CD4-positive, alpha-beta T cell (primary cell): ENCODE measurements at regions not wholly inside any gene's neighbourhood (a gene's known extent, or its start where the extent isn't known, plus 50 kb on each side); places are given as distances from the start of the nearest gene placed in this dataset.

ENCODE experiments used
- ATAC-seq: fragments of 200-7000 bp; cut with Tn5 transposase; one replicate; pipeline ENCODE4 v1.10.0; 2022; ENCODE audit warnings: mild to moderate bottlenecking; ENCODE audit not compliant: poor library complexity
- CTCF ChIA-PET: fragments of 350-600 bp; sonication (Branson Sonifier 250); formaldehyde crosslinking; loops from one replicate; lab custom pipeline; 2021; ENCODE audit warnings: antibody characterized with exemption, inconsistent platforms; lab: Charles Lee
- POLR2A ChIA-PET: fragments of 350-600 bp; sonication (Branson Sonifier 250); formaldehyde crosslinking; loops from one replicate; lab custom pipeline; 2021; ENCODE audit warnings: antibody characterized with exemption, inconsistent platforms; lab: Charles Lee
- DNase-seq, 14 experiments: peaks; one replicate each; pipeline ENCODE4 v3.0.0-alpha.2; 2013 to 2020; ENCODE audit warnings: mixed read lengths in 2 of 14
- H3K27ac ChIP-seq, 2 donors: one replicate each; pipeline versions ENCODE4 v1.5.1 to v1.7.0; 2013; ENCODE audit warnings: low read length in 2 of 2, low read depth in 1 of 2, mild to moderate bottlenecking in 1 of 2
- H3K27me3 ChIP-seq, 2 experiments: 1 replicate in 1 of 2; 2 replicates in 1 of 2; pipeline versions ENCODE4 v1.6.1 to v1.7.0; 2013; ENCODE audit warnings: low read length in 2 of 2, control low read depth in 1 of 2, mild to moderate bottlenecking in 1 of 2, moderate library complexity in 1 of 2; ENCODE audit not compliant: insufficient read depth in 2 of 2, control insufficient read depth in 1 of 2
- H3K36me3 ChIP-seq: one replicate; pipeline ENCODE4 v1.6.1; 2013; ENCODE audit warnings: low read length, control low read depth; ENCODE audit not compliant: insufficient read depth
- H3K4me1 ChIP-seq: one replicate; pipeline ENCODE4 v1.6.1; 2013; ENCODE audit warnings: low read length, control low read depth; ENCODE audit not compliant: insufficient read depth
- H3K4me3 ChIP-seq: one replicate; pipeline ENCODE4 v1.5.1; 2013; ENCODE audit warnings: mild to moderate bottlenecking, low read length, moderate library complexity
- H3K9me3 ChIP-seq, 2 experiments: 1 replicate in 1 of 2; 2 replicates in 1 of 2; pipeline versions ENCODE4 v1.6.1 to v1.7.0; 2013; ENCODE audit warnings: low read length in 2 of 2, mild to moderate bottlenecking in 2 of 2, control low read depth in 1 of 2, moderate library complexity in 1 of 2; ENCODE audit not compliant: control insufficient read depth in 1 of 2, insufficient read depth in 1 of 2
- H3K27ac Mint-ChIP-seq: one replicate; pipeline ENCODE4 v1.8.0; 2020; ENCODE audit warnings: mixed read lengths
- H3K27me3 Mint-ChIP-seq: one replicate; pipeline ENCODE4 v1.8.0; 2021; ENCODE audit warnings: mixed read lengths
- H3K36me3 Mint-ChIP-seq: one replicate; pipeline ENCODE4 v1.8.0; 2021; ENCODE audit warnings: low read depth, mixed read lengths
- H3K4me1 Mint-ChIP-seq: one replicate; pipeline ENCODE4 v1.8.0; 2021; ENCODE audit warnings: low read depth, mixed read lengths
- H3K4me3 Mint-ChIP-seq: one replicate; pipeline ENCODE4 v1.8.0; 2020; ENCODE audit warnings: mild to moderate bottlenecking, mixed read lengths
- H3K9me3 Mint-ChIP-seq: one replicate; pipeline ENCODE4 v1.8.0; 2020; ENCODE audit warnings: mixed read lengths
- intact Hi-C, 2 experiments: fragments of 100-400 bp; cut with DNase I in 1 of 2; cut with micrococcal nuclease in 1 of 2; formaldehyde crosslinking; loops; one replicate each; pipeline versions ENCODE4 v1.15.1 to v1.9.0; 2023 to 2025; cut with DNase I, micrococcal nuclease
- TF ChIP-seq, protein P1 (sequence below): fragments of 200-600 bp; IDR thresholded peaks from one replicate; pipeline ENCODE4 v1.8.0; 2022; ENCODE audit warnings: antibody characterized with exemption, mild to moderate bottlenecking

- H3K4me1 ChIP-seq = peaks cover 1% of the 10 kb centered on the region
- ATAC-seq = no peak
- peaks cover 0 to 4% of the 10 kb centered on the region in 2 experiments for H3K27me3 ChIP-seq
- ChIA-PET CTCF (no interaction called here), POLR2A (no interaction called here)
- no peak overlapping the region for H3K4me3 ChIP-seq
- TF ChIP-seq, protein P1, sequence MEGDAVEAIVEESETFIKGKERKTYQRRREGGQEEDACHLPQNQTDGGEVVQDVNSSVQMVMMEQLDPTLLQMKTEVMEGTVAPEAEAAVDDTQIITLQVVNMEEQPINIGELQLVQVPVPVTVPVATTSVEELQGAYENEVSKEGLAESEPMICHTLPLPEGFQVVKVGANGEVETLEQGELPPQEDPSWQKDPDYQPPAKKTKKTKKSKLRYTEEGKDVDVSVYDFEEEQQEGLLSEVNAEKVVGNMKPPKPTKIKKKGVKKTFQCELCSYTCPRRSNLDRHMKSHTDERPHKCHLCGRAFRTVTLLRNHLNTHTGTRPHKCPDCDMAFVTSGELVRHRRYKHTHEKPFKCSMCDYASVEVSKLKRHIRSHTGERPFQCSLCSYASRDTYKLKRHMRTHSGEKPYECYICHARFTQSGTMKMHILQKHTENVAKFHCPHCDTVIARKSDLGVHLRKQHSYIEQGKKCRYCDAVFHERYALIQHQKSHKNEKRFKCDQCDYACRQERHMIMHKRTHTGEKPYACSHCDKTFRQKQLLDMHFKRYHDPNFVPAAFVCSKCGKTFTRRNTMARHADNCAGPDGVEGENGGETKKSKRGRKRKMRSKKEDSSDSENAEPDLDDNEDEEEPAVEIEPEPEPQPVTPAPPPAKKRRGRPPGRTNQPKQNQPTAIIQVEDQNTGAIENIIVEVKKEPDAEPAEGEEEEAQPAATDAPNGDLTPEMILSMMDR = no peak
- H3K36me3 Mint-ChIP-seq = no peaks in the 10 kb centered on the region
- H3K4me1 Mint-ChIP-seq = no peaks in the 10 kb centered on the region
- intact Hi-C loops = no loop called here
- H3K9me3 ChIP-seq = peaks cover 0 to 1% of the 10 kb centered on the region in 2 experiments
- H3K36me3 ChIP-seq = no peaks in the 10 kb centered on the region
- H3K9me3 Mint-ChIP-seq = no peaks in the 10 kb centered on the region
- H3K27ac Mint-ChIP-seq = no peak overlapping the region
- no peak overlapping the region for H3K4me3 Mint-ChIP-seq
- H3K27me3 Mint-ChIP-seq = peaks cover 40% of the 10 kb centered on the region
- DNase-seq = peak in 1 of 14 experiments; percentile 15
- no peak overlapping the region for H3K27ac ChIP-seq
Observed at GRCh38 chr22:49310354-49310753, 517.3 kb downstream of the BRD1 start.

GRCh38 chr22:49308300-49308699 lies 519.4 kb downstream of the BRD1 start:
- no peak overlapping the region for H3K27ac ChIP-seq
- Mint-ChIP-seq H3K4me3 (no peak overlapping the region), H3K9me3 (no peaks in the 10 kb centered on the region), H3K27me3 (peaks cover 43% of the 10 kb centered on the region), H3K27ac (no peak overlapping the region), H3K4me1 (no peaks in the 10 kb centered on the region), H3K36me3 (no peaks in the 10 kb centered on the region)
- DNase-seq (peak in 1 of 14 experiments; percentile 10), ATAC-seq (no peak)
- CTCF ChIA-PET = no interaction called here
- no peak overlapping the region for H3K4me3 ChIP-seq
- TF ChIP-seq, protein P1 = no peak
- intact Hi-C loops = loop anchor here in 1 of 2 experiments (5.0 kb wide), 1 partner anchor 419 kb away; no protein-coding TSS in a partner anchor
- no peaks in the 10 kb centered on the region for H3K36me3 ChIP-seq
- POLR2A ChIA-PET = no interaction called here
- peaks cover 4 to 8% of the 10 kb centered on the region in 2 experiments for H3K27me3 ChIP-seq
- H3K4me1 ChIP-seq = peaks cover 3% of the 10 kb centered on the region
- peaks cover 0 to 15% of the 10 kb centered on the region in 2 experiments for H3K9me3 ChIP-seq

DNA sequence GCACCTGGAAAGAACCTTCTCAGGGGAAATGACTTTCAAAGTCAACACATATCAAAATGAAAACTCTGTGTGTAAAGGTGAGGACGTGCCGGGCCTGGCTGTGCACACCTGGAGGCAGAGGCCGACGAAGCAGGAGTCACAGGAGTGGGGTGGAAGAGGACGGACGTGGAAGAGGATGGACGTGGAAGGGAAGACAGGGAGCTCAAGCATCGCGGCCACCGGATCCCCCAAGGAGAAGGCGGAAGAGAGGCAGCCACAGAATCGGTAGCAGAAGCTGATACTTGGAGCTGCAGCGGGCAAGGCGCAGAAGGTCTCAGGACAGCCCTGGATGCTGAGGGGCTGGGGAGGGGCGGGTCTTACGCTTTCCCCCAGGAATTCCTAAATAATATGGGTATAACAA lies 519.8 kb downstream of the BRD1 start:
- no peak overlapping the region for H3K27ac Mint-ChIP-seq
- H3K27me3 ChIP-seq = peaks cover 4 to 10% of the 10 kb centered on the region in 2 experiments
- H3K4me1 Mint-ChIP-seq = no peaks in the 10 kb centered on the region
- H3K27ac ChIP-seq = no peak overlapping the region
- H3K36me3 Mint-ChIP-seq = no peaks in the 10 kb centered on the region
- ATAC-seq = no peak
- DNase-seq = peak in 1 of 14 experiments; percentile 11
- no peaks in the 10 kb centered on the region for H3K36me3 ChIP-seq
- peaks cover 3% of the 10 kb centered on the region for H3K4me1 ChIP-seq
- no peak overlapping the region for H3K4me3 Mint-ChIP-seq
- no peaks in the 10 kb centered on the region for H3K9me3 Mint-ChIP-seq
- peaks cover 47% of the 10 kb centered on the region for H3K27me3 Mint-ChIP-seq
- POLR2A ChIA-PET = no interaction called here
- H3K9me3 ChIP-seq = peaks cover 0 to 15% of the 10 kb centered on the region in 2 experiments
- TF ChIP-seq, protein P1 = no peak
- CTCF ChIA-PET = no interaction called here
- intact Hi-C loops = loop anchor here in 1 of 2 experiments (5.0 kb wide), 1 partner anchor 419 kb away; no protein-coding TSS in a partner anchor
- no peak overlapping the region for H3K4me3 ChIP-seq
